RWPE1 (cell line): ENCODE measurements at regions not wholly inside any gene's neighbourhood (a gene's known extent, or its start where the extent isn't known, plus 50 kb on each side); places are given as distances from the start of the nearest gene placed in this dataset.
"Not testable (repeated sequence)": the region's sequence is repeated elsewhere in the genome, so short reads cannot be mapped to it uniquely, and the experiment has no call there.

Experiments used
- CTCF ChIA-PET: fragments of 350-600 bp; sonication (Branson Sonifier 250); formaldehyde crosslinking; extraction: SDS; loops from one replicate; lab custom pipeline; 2021; lab: Yijun Ruan, JAX
- POLR2A ChIA-PET: fragments of 400-600 bp; formaldehyde crosslinking; extraction: SDS; loops from one replicate; lab custom pipeline; 2020; ENCODE audit warnings: antibody characterized with exemption; ENCODE audit not compliant: low non-redundant PET; lab: Yijun Ruan, JAX
- DNase-seq: peaks from one replicate; pipeline ENCODE4 v3.0.0; 2012; ENCODE audit warnings: low spot score
- H3K27ac ChIP-seq: fragments of 450-650 bp; 2 replicates; pipeline ENCODE4 v1.5.1; 2017
- CTCF ChIP-seq: fragments of 450-650 bp; conservative IDR thresholded peaks from 2 replicates; pipeline ENCODE4 v1.5.1; 2017; ENCODE audit warnings: low read depth, mild to moderate bottlenecking

DNA sequence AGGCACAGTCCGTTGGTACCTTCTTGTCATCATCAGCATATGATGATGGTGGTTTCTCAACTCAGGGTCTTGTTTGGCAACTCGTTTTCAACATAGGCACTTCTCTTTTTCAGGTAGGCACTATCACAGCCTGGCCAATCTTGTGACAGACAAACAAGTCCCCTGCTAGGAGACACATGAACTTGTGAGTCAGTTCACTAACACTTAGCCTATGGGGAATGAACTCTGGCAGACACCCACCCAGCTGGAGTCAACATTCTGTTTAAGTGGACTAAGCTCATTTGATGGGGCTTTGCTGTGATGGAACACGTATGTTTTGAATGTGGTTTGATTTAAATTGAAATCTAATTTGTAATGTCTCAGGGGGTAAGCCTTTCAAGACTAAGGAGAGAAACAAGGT, 100.7 kb upstream of the MAMLD1 start:
- ChIA-PET POLR2A (no interaction called here), CTCF (no interaction called here)

DNA sequence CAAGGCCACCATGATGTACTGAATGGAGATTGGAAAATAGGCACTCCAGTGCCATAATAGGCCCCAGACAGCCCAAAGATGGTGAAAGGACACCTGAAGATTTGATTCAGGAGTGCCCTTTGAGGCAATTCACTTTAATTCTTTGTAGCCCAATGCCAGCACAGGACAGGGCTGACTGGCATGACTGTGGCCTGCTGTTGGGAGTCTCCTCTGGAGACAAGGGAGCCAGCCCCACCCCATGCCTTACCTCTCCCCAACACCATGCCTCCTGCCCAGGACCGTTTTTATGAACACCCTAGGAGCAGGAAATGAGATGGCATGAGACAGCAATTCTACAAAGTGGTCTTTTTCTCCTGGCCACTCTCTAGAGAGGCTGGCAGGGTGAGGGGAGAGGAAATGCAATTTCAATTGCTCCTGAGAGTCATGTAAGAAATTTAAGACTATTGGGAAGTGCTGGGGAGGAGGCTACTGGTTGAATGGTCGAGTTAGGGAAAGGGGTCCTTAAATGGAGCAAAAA, 94.2 kb upstream of the MAMLD1 start:
- ChIA-PET POLR2A (no interaction called here), CTCF (no interaction called here)
- no peak for DNase-seq
- no peak overlapping the region for H3K27ac ChIP-seq
- TF ChIP-seq CTCF: no peak

More for the DNA sequence above, 100.7 kb upstream of the MAMLD1 start:
- DNase-seq: no peak
- TF ChIP-seq CTCF: no peak
- H3K27ac ChIP-seq: no peak overlapping the region

- ChIA-PET CTCF (interaction anchor here (0.7 kb wide), 1 partner anchor 49 kb away, joined by 4 read pairs; no protein-coding TSS in a partner anchor), POLR2A (no interaction called here)
- no peak overlapping the region for H3K27ac ChIP-seq
- TF ChIP-seq CTCF: no peak
- DNase-seq: no peak
Measured at GRCh38 chrX:150269605-150270254, 93.4 kb upstream of the MAMLD1 start.

GRCh38 chrX:150270622-150271021, 92.5 kb upstream of the MAMLD1 start:
- POLR2A ChIA-PET: no interaction called here
- no peak for TF ChIP-seq CTCF
- no peak for DNase-seq
- H3K27ac ChIP-seq: no peak overlapping the region
- CTCF ChIA-PET: no interaction called here

GRCh38 chrX:150273575-150274294, 89.4 kb upstream of the MAMLD1 start:
- DNase-seq, CTCF ChIA-PET, H3K27ac ChIP-seq, POLR2A ChIA-PET: not testable (repeated sequence)

DNA sequence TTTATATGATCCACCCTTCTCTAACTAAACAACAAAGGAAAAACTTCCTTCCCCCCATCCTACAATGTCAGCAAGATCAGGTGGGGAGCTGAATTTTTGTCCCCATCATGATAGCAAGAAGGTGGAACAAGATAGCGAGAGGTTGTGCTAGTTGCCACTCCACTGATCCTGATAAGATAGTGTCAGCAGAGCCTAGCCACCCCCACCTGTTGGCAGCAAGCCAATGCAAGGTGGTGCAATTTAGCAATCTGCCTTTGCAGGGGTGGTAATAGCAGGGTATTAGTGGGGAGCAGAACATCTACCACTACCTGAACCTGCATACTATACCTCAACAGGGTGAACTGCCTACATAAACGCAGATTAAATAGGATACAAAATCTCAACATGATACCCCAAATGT, 80.2 kb upstream of the MAMLD1 start:
- ChIA-PET CTCF (no interaction called here), POLR2A (no interaction called here)
- DNase-seq: no peak
- no peak overlapping the region for H3K27ac ChIP-seq
- no peak for TF ChIP-seq CTCF

- ChIA-PET CTCF (no interaction called here), POLR2A (no interaction called here)
- H3K27ac ChIP-seq: no peak overlapping the region
- DNase-seq: no peak
- TF ChIP-seq CTCF: no peak
Measured at GRCh38 chrX:150291014-150291413, 72.1 kb upstream of the MAMLD1 start.
